IMR-90 (cell line): ENCODE measurements at regions not wholly inside any gene's neighbourhood (a gene's known extent, or its start where the extent isn't known, plus 50 kb on each side); places are given as distances from the start of the nearest gene placed in this dataset.

Source experiments
- ATAC-seq: fragments of 200-7000 bp; cut with Tn5 transposase; 2 replicates; pipeline ENCODE4 v1.9.1; 2020; ENCODE audit warnings: low read depth, mild to moderate bottlenecking, moderate library complexity
- BruUV-seq: library from RNA; stranded (reverse); fragments of 400-500 nt; replicated peaks from 2 replicates; lab custom pipeline; 2021; lab: Mats Ljungman, UMichigan
- CTCF ChIA-PET: fragments of 300-600 bp; formaldehyde crosslinking; extraction: SDS; loops from one replicate; lab custom pipeline; 2021; ENCODE audit warnings: antibody characterized with exemption; lab: Yijun Ruan, JAX
- POLR2A ChIA-PET: fragments of 300-600 bp; sonication (Branson Sonifier 250); formaldehyde crosslinking; loops from one replicate; lab custom pipeline; 2022; ENCODE audit warnings: antibody characterized with exemption; ENCODE audit not compliant: unreplicated experiment; lab: Charles Lee
- DNase-seq: peaks from one replicate; pipeline ENCODE4 v3.0.0; 2013
- H2AFZ ChIP-seq: replicated peaks from 2 replicates; pipeline ENCODE3; 2013; ENCODE audit warnings: low read length, mild to moderate bottlenecking; ENCODE audit not compliant: poor library complexity
- H2AK5ac ChIP-seq: 2 replicates; pipeline ENCODE4 v1.6.1; 2013; ENCODE audit warnings: low read depth, low read length, inconsistent platforms
- H2AK9ac ChIP-seq: replicated peaks from 2 replicates; pipeline ENCODE3; 2013; ENCODE audit warnings: mild to moderate bottlenecking, low read depth, low read length, moderate library complexity; ENCODE audit not compliant: poor library complexity
- H2BK120ac ChIP-seq: 2 replicates; pipeline ENCODE4 v1.6.1; 2013; ENCODE audit warnings: low read depth, low read length, inconsistent platforms
- H2BK15ac ChIP-seq: 3 replicates; pipeline ENCODE4 v1.6.1; 2013; ENCODE audit warnings: low read depth, low read length, inconsistent platforms
- H2BK20ac ChIP-seq: 2 replicates; pipeline ENCODE4 v1.6.1; 2013; ENCODE audit warnings: low read depth, mild to moderate bottlenecking, inconsistent platforms, low read length, moderate library complexity
- H2BK5ac ChIP-seq: 2 replicates; pipeline ENCODE4 v1.6.1; 2013; ENCODE audit warnings: mild to moderate bottlenecking, low read depth, low read length, inconsistent platforms; ENCODE audit not compliant: poor library complexity, severe bottlenecking
- H3K14ac ChIP-seq: replicated peaks from 2 replicates; pipeline ENCODE4 v1.6.1; 2013; ENCODE audit warnings: low read depth, low read length, inconsistent platforms
- H3K18ac ChIP-seq: 2 replicates; pipeline ENCODE4 v1.6.1; 2013; ENCODE audit warnings: low read depth, low read length, control low read depth
- H3K23ac ChIP-seq: 2 replicates; pipeline ENCODE4 v1.6.1; 2013; ENCODE audit warnings: low read depth, low read length, inconsistent platforms
- H3K27ac ChIP-seq: 2 replicates; pipeline ENCODE4 v1.5.1; 2013; ENCODE audit warnings: mild to moderate bottlenecking, control low read depth, low read length; ENCODE audit not compliant: insufficient read depth
- H3K27me3 ChIP-seq: 2 replicates; pipeline ENCODE4 v1.6.1; 2013; ENCODE audit warnings: low read length; ENCODE audit not compliant: control insufficient read depth, insufficient read depth
- H3K36me3 ChIP-seq: 2 replicates; pipeline ENCODE4 v1.6.1; 2013; ENCODE audit warnings: low read length, mixed read lengths; ENCODE audit not compliant: control insufficient read depth, insufficient read depth
- H3K4ac ChIP-seq: 2 replicates; pipeline ENCODE4 v1.6.1; 2013; ENCODE audit warnings: low read depth, low read length, inconsistent platforms
- H3K4me1 ChIP-seq: 2 replicates; pipeline ENCODE4 v1.6.1; 2013; ENCODE audit warnings: low read length, mixed read lengths; ENCODE audit not compliant: control insufficient read depth, insufficient read depth
- H3K4me2 ChIP-seq: 2 replicates; pipeline ENCODE4 v1.6.1; 2013; ENCODE audit warnings: low read depth, mild to moderate bottlenecking, control low read depth, low read length, moderate library complexity
- H3K4me3 ChIP-seq: 2 replicates; pipeline ENCODE4 v1.5.1; 2013; ENCODE audit warnings: low read depth, mild to moderate bottlenecking, control low read depth, low read length, moderate library complexity; ENCODE audit not compliant: insufficient read depth
- H3K56ac ChIP-seq: 2 replicates; pipeline ENCODE4 v1.6.1; 2013; ENCODE audit warnings: low read length, inconsistent platforms; ENCODE audit not compliant: insufficient read depth; ENCODE audit errors: extremely low read depth
- H3K79me1 ChIP-seq, 2 experiments: 2 replicates each; pipeline ENCODE4 v1.6.1; 2013; ENCODE audit warnings: low read length in 2 of 2, inconsistent platforms in 1 of 2, low read depth in 1 of 2
- H3K9ac ChIP-seq: 2 replicates; pipeline ENCODE4 v1.6.1; 2013; ENCODE audit warnings: low read depth, low read length, control low read depth
- H3K9me1 ChIP-seq: 2 replicates; pipeline ENCODE4 v1.6.1; 2013; ENCODE audit warnings: low read length, inconsistent platforms; ENCODE audit not compliant: insufficient read depth
- H3K9me3 ChIP-seq: 2 replicates; pipeline ENCODE4 v1.6.1; 2013; ENCODE audit warnings: low read length; ENCODE audit not compliant: control insufficient read depth, insufficient read depth
- H4K20me1 ChIP-seq: 2 replicates; pipeline ENCODE4 v1.6.1; 2013; ENCODE audit warnings: low read length, inconsistent platforms; ENCODE audit not compliant: insufficient read depth
- H4K5ac ChIP-seq: 2 replicates; pipeline ENCODE4 v1.6.1; 2013; ENCODE audit warnings: mild to moderate bottlenecking, low read depth, low read length, control low read depth
- H4K8ac ChIP-seq, 2 experiments: 2 replicates each; pipeline ENCODE4 v1.6.1; 2013; ENCODE audit warnings: low read depth in 2 of 2, low read length in 2 of 2, control low read depth in 1 of 2, inconsistent platforms in 1 of 2
- H4K91ac ChIP-seq: 2 replicates; pipeline ENCODE4 v1.6.1; 2013; ENCODE audit warnings: low read depth, low read length, inconsistent platforms; ENCODE audit not compliant: insufficient read depth
- BHLHE40 ChIP-seq: fragments of 150-350 bp; IDR thresholded peaks from 2 replicates; pipeline ENCODE4 v1.6.1; 2016; ENCODE audit warnings: mild to moderate bottlenecking, low read depth, low read length
- CEBPB ChIP-seq: IDR thresholded peaks from 2 replicates; pipeline ENCODE4 v1.6.1; 2012; ENCODE audit warnings: low read depth, low read length, improper control_type of control experiment
- ELK1 ChIP-seq: fragments of 150-350 bp; IDR thresholded peaks from 2 replicates; pipeline ENCODE4 v1.6.1; 2016; ENCODE audit warnings: low read depth, mild to moderate bottlenecking, low read length, moderate library complexity, borderline replicate concordance
- FOS ChIP-seq: fragments of 150-350 bp; IDR thresholded peaks from 2 replicates; pipeline ENCODE4 v1.6.1; 2016; ENCODE audit warnings: low read depth, low read length
- MAFK ChIP-seq: IDR thresholded peaks from 2 replicates; pipeline ENCODE4 v1.6.1; 2012; ENCODE audit warnings: low read depth, low read length, improper control_type of control experiment
- MAZ ChIP-seq: IDR thresholded peaks from 2 replicates; pipeline ENCODE4 v1.6.1; 2012; ENCODE audit warnings: low read depth, mild to moderate bottlenecking, low read length, improper control_type of control experiment, moderate library complexity, borderline replicate concordance
- NFE2L2 ChIP-seq: fragments of 150-350 bp; IDR thresholded peaks from 2 replicates; pipeline ENCODE4 v1.6.1; 2016; ENCODE audit warnings: low read depth, mild to moderate bottlenecking, low read length
- POLR2A ChIP-seq: IDR thresholded peaks from 2 replicates; pipeline ENCODE4 v1.6.1; 2012; ENCODE audit warnings: mild to moderate bottlenecking, low read depth, low read length
- RAD21 ChIP-seq: IDR thresholded peaks from 2 replicates; pipeline ENCODE4 v1.6.1; 2012; ENCODE audit warnings: low read length, improper control_type of control experiment
- RCOR1 ChIP-seq: IDR thresholded peaks from 2 replicates; pipeline ENCODE4 v1.6.1; 2012; ENCODE audit warnings: mild to moderate bottlenecking, low read length, improper control_type of control experiment; ENCODE audit not compliant: insufficient replicate concordance
- RFX5 ChIP-seq: IDR thresholded peaks from 2 replicates; pipeline ENCODE4 v1.8.0; 2012; ENCODE audit warnings: low read depth, mild to moderate bottlenecking, low read length, moderate library complexity
- WGBS, 2 experiments: methylation state at CpG; one replicate each; pipeline versions ENCODE4 v1.1.5 to v1.1.7; 2013; ENCODE audit warnings: missing lambda C conversion rate in 2 of 2; ENCODE audit not compliant: insufficient read length in 1 of 2; ENCODE audit errors: extremely low coverage in 2 of 2; 5-methylcytosine and 5-hydroxymethylcytosine counted together
- dilution Hi-C: fragments of 300-500 bp; cut with HindIII; formaldehyde crosslinking; loops from one replicate; pipeline ENCODE4 v1.14.3; 2018; ENCODE audit warnings: low sequenced_read_pairs; ENCODE audit not compliant: unreplicated experiment
- in situ Hi-C: fragments of 300-500 bp; cut with MboI; formaldehyde crosslinking; loops from 3 replicates; pipeline ENCODE4 v1.14.3; 2019; ENCODE audit warnings: low sequenced_read_pairs, inconsistent platforms, mixed read lengths
- intact Hi-C: fragments of 100-400 bp; cut with micrococcal nuclease; formaldehyde crosslinking; loops from 2 replicates; pipeline ENCODE4 v1.10.0; 2022
- TF ChIP-seq, protein P1 (sequence below): conservative IDR thresholded peaks from 2 replicates; pipeline ENCODE4 v1.5.1; 2012; ENCODE audit warnings: mild to moderate bottlenecking, low read depth, low read length, improper control_type of control experiment
- TF ChIP-seq, protein P2 (sequence below): fragments of 150-350 bp; IDR thresholded peaks from 2 replicates; pipeline ENCODE4 v1.6.1; 2017; ENCODE audit warnings: mild to moderate bottlenecking, antibody characterized with exemption, low read length, low read depth

GRCh38 chr15:98554272-98555172, 93.8 kb upstream of the IGF1R start:
- Histone ChIP-seq H3K56ac (no peak overlapping the region), H3K18ac (no peak overlapping the region), H4K91ac (no peak overlapping the region), H4K8ac (no peak overlapping the region), H3K79me1 (no peaks in the 10 kb centered on the region), H3K14ac (no peak overlapping the region), H2BK15ac (no peak overlapping the region), H2BK5ac (no peak overlapping the region), H2BK20ac (no peak overlapping the region), H3K4me1 (no peaks in the 10 kb centered on the region), H4K20me1 (no peaks in the 10 kb centered on the region), H3K4me3 (no peak overlapping the region), H2BK120ac (no peak overlapping the region), H3K9ac (no peak overlapping the region), H2AFZ (no peak overlapping the region), H3K23ac (no peak overlapping the region), H2AK5ac (no peak overlapping the region), H3K4me2 (no peak overlapping the region), H3K9me3 (no peaks in the 10 kb centered on the region), H3K36me3 (no peaks in the 10 kb centered on the region), H2AK9ac (no peak overlapping the region), H3K27ac (no peak overlapping the region), H3K9me1 (no peaks in the 10 kb centered on the region), H3K27me3 (peaks cover 4% of the 10 kb centered on the region; the same call in 1 of the 2 replicates), H3K4ac (no peak overlapping the region), H4K5ac (no peak overlapping the region)
- dilution Hi-C loops, result no loop called here
- DNase-seq, result no peak
- TF ChIP-seq, protein P1, sequence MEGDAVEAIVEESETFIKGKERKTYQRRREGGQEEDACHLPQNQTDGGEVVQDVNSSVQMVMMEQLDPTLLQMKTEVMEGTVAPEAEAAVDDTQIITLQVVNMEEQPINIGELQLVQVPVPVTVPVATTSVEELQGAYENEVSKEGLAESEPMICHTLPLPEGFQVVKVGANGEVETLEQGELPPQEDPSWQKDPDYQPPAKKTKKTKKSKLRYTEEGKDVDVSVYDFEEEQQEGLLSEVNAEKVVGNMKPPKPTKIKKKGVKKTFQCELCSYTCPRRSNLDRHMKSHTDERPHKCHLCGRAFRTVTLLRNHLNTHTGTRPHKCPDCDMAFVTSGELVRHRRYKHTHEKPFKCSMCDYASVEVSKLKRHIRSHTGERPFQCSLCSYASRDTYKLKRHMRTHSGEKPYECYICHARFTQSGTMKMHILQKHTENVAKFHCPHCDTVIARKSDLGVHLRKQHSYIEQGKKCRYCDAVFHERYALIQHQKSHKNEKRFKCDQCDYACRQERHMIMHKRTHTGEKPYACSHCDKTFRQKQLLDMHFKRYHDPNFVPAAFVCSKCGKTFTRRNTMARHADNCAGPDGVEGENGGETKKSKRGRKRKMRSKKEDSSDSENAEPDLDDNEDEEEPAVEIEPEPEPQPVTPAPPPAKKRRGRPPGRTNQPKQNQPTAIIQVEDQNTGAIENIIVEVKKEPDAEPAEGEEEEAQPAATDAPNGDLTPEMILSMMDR, result no peak
- TF ChIP-seq RAD21 (no peak), ELK1 (no peak), MAFK (no peak), CEBPB (no peak), RCOR1 (no peak), MAZ (no peak), FOS (no peak), RFX5 (no peak), NFE2L2 (no peak), BHLHE40 (no peak), POLR2A (no peak)
- TF ChIP-seq, protein P2, sequence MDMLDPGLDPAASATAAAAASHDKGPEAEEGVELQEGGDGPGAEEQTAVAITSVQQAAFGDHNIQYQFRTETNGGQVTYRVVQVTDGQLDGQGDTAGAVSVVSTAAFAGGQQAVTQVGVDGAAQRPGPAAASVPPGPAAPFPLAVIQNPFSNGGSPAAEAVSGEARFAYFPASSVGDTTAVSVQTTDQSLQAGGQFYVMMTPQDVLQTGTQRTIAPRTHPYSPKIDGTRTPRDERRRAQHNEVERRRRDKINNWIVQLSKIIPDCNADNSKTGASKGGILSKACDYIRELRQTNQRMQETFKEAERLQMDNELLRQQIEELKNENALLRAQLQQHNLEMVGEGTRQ, result no peak
- 53% methylated on average over 3 of the region's 6 CpGs; no CpG with 5 or more reads in 1 of the 2 experiments for WGBS, 2 experiments
- no TSS peak for BruUV-seq
- POLR2A ChIA-PET, result no interaction called here
- no peak; the same call in 1 of the 2 replicates for ATAC-seq
- intact Hi-C loops, result no loop called here
- CTCF ChIA-PET, result interaction anchor here (0.6 kb wide), 1 partner anchor 133 kb away, joined by 4 read pairs; no protein-coding TSS in a partner anchor
- in situ Hi-C loops, result no loop called here
